ENCODE measurements at regions not wholly inside any gene's neighbourhood (a gene's known extent, or its start where the extent isn't known, plus 50 kb on each side); places are given as distances from the start of the nearest gene placed in this dataset.

- TF ChIP-seq EZH2 (IDR thresholded peaks at IDR 0.05) = no peak
- TF ChIP-seq POLR2AphosphoS5 (IDR thresholded peaks at IDR 0.05; ENCODE audit: borderline replicate concordance, low read depth, low read length) = no peak
Measured at GRCh38 chr9:19969721-19970120, 180.9 kb upstream of the SLC24A2 start.
